Tibial nerve (tissue), 4 donors: ENCODE measurements at regions not wholly inside any gene's neighbourhood (a gene's known extent, or its start where the extent isn't known, plus 50 kb on each side); places are given as distances from the start of the nearest gene placed in this dataset.

ENCODE experiments used
- CTCF ChIP-seq, 5 experiments: fragments of 200-600 bp in 3 of 5; fragments of 450-650 bp in 2 of 5; sonication (generic) in 3 of 5; IDR thresholded peaks; one replicate each; pipeline ENCODE4 v1.5.1; 2016 to 2019; ENCODE audit warnings: antibody characterized with exemption in 5 of 5, mild to moderate bottlenecking in 3 of 5, moderate library complexity in 2 of 5
- EP300 ChIP-seq, 2 donors: sonication (generic); formaldehyde crosslinking; IDR thresholded peaks; one replicate each; pipeline ENCODE4 v1.6.1; 2017; ENCODE audit warnings: antibody characterized with exemption in 2 of 2, mild to moderate bottlenecking in 1 of 2
- POLR2A ChIP-seq, 2 donors: fragments of 450-650 bp; IDR thresholded peaks; one replicate each; pipeline ENCODE4 v1.6.1; 2017; ENCODE audit warnings: antibody characterized with exemption in 2 of 2, mild to moderate bottlenecking in 2 of 2, moderate library complexity in 2 of 2

DNA sequence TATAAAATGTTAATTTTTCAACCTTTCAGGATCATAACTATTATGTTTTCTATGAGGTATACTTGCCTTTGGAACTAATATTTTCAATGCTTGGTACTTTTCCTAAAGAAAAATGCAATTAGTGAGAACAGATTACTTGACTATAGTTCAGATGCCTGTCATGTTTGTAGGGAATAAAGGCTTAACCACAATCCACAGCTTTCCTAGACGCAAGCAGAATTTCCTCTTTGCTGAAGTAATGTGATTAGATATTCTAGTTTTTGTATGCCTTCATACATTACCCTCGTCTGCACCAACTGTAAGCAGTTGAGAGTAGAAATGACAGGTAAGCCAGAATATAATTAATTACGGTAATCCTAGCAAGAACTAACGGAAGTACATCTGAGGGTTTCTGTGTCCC, 581.4 kb upstream of the MMS22L start:
- TF ChIP-seq CTCF (IDR thresholded peaks at IDR 0.05): no peak
- no peak for TF ChIP-seq POLR2A (IDR thresholded peaks at IDR 0.05)
- TF ChIP-seq EP300 (IDR thresholded peaks at IDR 0.05): no peak
